ENCODE measurements at regions not wholly inside any gene's neighbourhood (a gene's known extent, or its start where the extent isn't known, plus 50 kb on each side); places are given as distances from the start of the nearest gene placed in this dataset.

DNA sequence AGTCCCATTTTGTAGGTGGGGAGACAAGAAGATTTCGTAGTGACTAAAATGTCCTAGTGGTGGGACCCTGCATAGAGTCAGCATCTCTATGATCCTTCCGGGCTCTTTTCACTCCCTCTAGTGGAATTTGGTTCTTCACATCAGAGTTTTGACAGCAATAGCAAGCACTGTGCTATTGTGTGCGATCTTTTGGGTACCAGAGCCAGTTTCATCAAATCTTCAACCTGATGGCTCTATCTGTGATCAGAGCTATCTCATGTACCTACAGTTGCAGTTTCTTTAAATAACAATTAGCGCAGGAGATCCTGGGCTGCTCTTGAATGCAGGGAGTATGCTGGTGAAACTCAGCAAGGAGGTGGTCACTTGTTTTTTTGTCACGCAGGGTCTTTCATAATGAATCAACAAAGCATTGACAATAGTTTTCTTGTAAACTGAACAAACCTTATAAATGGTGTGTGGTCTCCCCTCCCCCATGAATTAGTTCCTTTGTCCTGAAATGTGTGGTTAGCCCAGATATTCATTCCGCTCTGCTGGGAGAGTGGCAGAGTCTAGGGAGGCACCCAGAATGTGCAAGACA, 257.2 kb upstream of the SOX2 start:
- DNase-seq (ENCODE audit: low spot score), result no peak

DNA sequence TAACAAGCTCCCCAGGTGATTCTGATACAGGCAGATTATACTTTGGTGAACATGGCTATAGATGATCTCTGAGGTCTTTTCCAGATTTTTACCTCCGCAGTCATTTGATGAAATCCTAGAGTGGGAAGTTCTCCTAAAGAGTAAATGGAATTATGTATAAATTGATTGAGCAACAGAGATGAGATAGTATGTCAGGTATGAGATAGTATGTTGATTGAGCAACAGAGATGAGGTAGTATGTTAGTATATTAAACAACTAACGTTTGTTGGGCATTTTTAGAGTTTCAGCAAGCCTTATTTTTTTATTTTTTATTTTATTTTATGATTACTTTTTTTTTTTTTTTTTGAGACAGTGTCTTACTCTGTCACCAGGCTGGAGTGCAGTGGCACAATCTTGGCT, 265.0 kb upstream of the SOX2 start:
- no peak for DNase-seq (ENCODE audit: low spot score)

DNA sequence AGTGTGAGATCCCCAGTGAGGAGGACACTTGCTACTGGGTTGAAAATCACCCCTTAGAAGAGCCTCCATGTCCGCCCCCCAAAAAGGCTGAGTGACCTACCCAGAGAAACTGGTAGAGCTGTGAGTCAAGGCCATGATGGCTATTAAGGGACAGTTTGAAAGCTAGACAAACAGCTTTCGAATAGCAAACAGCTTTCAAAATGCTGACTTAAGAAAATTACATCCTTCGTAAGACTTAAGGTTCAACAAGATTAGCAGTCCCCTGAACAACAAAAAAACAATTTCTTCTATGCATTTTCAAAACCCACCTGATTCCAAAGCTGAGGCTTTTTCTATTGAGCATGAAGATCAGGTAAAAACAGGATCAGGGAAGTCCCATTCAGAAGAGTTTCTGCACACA, 269.7 kb upstream of the SOX2 start:
- no peak for DNase-seq (ENCODE audit: low spot score)

DNA sequence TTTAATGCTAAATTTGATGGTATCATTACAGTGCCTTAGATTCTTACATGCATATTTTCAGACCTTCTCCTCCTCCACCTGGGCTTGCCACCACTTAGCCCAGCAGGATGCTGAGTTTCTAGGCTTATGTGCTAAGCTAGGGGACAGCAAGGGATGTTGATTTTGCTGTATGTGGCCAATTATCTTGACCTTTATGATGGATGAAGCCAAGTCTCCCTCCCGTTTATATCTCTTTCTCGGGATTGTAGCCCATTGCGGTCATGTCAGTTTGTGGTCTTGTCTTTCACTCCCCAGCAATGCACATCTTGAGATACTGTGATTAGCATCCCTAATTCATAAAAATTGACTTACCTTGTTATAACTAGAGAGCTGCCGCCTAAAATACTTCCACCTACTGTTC, 278.7 kb upstream of the SOX2 start:
- no peak for DNase-seq (ENCODE audit: low spot score)

DNA sequence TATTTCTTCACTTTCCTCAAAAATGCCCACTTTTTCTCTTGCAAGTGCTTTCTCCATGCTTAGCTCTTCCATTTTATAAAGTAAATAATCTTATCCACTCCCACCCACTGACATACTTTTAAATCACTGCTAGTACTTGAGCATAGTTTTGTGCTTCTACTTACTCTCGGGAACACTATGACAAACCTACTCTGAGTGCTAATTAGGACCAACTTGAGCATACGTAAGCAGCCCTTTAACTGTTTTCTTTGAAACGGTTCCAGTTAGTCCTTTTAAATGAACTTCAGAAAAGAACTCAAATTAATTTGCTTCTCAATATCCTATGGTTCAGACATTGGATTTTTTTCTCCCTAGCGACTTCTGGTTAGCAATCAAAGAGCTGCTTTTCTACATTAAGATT, 280.0 kb upstream of the SOX2 start:
- no peak for DNase-seq (ENCODE audit: low spot score)

DNA sequence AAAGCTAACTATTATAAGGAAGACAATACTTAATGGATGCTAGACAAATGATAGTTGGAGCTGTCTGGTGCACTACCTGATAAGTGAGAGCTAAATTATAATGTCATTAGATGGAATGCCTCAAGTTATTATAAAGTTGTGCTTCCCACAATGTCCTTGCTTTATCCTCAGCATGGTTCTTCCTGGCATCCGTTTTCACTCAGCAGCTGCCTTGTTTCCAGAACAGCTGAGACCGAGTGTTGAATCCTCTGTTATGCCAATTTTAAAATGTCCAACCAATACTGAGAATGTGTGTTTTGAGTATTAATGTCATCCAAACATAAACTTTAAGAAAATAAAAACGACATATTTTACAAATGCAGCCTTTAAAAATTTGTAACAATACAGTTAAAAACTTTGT, 286.7 kb upstream of the SOX2 start:
- no peak for DNase-seq (ENCODE audit: low spot score)

DNA sequence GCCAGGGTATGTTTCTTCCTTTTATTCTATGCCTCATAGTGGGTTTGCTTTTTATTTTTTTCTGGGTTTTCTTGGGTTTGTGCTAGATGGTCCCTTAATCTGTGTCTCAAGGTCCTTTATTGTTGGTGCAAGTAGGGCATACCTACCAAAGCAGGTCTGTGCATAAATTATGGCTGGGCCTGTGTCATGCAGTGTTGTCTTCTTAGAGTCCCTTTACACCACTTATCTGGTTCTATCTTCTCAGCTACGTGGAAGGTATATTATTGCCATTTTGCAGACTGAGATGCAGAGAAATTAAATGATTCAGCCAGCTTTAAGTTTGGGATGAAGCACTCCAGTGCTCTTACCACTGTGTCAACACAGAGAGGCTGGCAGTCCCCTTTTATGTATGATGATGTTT, 293.5 kb upstream of the SOX2 start:
- DNase-seq (ENCODE audit: low spot score), result no peak

DNA sequence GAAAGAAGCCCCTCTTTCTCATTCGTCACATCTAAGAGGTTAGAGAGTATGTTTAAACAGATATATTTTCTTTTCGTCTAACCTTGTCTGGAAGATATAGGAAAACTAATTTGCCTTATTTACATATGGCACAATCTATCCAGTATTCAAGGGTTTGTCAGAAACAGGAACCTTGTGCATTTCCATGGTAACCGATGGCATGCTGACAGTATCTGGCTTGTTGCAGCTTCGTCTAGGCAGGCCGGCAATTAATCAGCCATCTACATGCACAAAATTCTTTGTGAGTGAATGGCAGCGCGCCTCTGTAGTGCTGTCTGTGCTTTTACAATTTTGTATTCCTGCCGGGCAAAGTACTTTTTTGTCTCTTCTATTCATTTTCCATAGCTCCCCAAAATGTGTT, 294.0 kb upstream of the SOX2 start:
- no peak for DNase-seq (ENCODE audit: low spot score)

DNA sequence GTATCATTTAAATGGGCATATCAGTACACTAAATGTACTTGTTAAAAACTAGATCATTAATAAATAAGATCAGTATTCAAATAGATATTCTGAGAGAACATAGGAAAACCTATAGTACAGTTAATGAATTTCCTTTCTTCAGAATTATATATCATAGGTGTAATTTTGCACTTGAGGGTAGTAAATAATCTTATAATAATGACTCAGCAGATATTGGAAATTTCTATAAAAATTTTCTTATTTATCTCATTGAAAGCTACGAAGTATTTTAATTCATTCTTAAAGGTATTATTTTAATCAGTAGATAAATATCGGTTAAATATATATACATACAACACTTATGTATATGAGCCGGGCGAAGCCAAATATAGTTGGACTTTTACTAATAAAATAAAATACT, 300.9 kb upstream of the SOX2 start:
- DNase-seq (ENCODE audit: low spot score), result no peak

DNA sequence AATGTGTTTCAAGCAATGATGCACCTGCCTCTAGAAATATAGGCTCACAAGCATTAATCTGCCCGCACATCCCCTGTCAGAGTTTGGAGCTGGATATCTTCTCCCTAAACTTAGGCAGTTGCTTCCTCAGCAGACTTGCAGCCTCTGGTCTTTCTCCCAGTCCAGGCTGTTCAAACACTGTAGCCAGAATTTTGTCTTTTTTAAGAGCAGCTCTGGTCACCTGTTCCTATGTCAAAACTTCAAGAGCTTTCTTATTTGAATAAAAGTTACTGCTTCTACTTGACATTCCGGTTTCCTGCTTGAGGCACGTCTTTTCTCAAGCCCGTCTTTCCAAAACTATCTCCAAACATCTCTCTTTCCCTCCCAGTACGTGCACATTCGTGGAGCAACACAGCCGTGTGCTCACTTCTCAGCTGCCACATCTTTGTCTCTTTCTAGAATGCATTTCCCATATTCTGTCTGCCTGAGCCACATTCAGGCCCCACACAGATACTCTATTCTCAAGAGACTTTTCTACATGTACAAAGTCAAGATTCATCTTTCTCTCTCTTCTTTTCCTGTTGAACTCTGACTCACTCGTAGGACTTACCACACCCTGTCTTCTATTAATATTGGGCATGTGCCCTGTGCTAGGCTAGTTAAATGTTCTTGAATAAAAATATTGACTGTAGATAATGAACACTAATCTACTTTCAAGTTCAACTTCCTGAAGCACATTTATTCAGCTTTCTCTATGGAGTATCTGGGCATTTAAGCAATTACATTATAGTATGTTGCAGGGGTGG, 307.7 kb upstream of the SOX2 start:
- DNase-seq (ENCODE audit: low spot score), result no peak

DNA sequence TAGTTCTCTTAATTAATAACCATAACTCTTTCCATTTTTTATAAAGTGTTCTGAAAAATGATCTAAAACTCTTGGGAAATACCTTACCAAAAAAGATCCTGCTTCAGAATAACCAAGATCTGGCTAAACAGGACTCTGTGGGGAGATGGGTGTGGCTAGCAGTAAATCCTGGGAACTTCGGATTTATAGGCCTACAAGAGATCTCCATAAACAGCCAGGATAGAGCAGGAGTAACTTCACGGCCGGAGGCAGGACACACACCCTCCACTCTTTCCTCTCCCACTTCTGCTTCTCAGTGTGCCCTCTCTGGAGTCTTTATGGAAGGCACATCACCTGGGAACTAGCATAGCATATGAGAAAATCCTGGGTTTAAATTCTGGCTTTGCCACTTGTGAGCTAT, 309.4 kb upstream of the SOX2 start:
- DNase-seq (ENCODE audit: low spot score), result no peak

DNA sequence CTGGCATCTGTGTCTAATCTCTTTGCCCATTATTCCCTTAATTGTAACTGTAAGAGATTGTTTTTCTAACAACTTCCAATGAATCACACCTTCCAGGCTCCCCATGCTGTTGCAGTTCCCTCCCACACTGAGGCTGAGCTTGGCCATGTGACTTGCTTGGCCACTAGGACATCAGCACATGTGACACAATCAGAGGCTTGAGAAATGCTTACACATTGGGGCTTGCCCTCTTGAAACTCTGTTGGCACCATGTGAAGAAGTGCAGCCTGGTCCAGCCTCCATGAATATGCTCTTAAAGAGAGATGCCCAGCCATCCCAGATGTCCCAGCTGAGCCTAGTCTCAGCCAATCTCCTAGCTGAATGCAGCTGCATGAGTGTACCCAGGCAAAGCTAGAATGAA, 326.8 kb upstream of the SOX2 start:
- DNase-seq (ENCODE audit: low spot score), result no peak

DNA sequence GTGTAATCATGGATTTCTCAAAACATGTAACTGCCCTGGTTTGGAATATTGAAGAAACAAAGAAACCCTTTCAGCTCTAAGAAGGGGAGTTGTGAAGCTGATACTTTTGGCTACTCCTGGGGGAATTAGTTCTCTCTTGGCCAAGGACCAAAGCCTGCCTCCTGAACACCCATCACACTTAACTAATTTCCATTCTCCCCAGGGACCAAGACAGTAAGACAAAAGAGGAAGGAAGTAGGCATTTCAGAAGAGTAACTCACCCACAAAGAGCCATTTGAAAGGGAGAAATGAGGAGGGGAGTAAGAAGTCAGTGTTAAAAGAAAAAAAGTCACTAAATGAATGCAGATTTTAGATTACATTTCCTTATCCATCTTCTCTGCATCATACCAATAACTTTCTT, 328.0 kb upstream of the SOX2 start:
- DNase-seq (ENCODE audit: low spot score), result no peak

DNA sequence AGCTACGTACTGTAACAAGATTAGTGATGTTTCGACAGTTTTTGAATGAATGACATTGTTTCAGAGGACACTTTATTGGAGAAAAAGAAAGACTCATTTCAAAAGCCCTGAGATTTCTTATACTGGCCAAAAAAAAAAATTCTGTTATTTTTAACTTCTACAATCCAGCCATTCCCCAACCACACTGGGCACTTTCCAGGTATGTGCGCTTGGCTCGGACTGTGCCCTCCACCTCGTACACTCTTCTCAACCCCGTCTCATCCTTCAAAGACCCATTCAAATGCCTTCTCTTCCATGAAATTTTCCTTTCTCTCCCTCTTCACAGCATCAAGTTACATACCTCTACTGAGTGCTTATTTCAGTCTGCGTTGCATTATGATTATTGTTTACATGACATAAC, 328.5 kb upstream of the SOX2 start:
- no peak for DNase-seq (ENCODE audit: low spot score)

DNA sequence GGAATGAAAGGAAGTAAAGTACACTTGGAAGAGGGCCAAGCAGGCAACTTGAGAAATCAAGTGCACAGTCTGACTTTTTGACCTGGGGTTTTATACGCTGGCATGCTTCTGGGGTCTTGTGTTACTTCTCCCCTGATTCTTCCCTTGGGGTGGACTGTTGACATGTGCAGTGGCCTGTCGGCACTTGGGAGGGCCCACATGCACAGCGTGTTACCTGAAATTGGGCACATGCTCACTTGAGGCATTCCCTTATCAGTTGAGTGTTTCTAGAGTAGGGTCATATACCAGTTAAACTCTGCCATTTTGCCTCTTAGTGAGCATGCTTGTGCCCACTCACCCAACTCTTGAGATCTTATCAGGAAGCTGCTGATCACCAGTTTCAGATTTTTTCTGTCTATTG, 329.1 kb upstream of the SOX2 start:
- no peak for DNase-seq (ENCODE audit: low spot score)

DNA sequence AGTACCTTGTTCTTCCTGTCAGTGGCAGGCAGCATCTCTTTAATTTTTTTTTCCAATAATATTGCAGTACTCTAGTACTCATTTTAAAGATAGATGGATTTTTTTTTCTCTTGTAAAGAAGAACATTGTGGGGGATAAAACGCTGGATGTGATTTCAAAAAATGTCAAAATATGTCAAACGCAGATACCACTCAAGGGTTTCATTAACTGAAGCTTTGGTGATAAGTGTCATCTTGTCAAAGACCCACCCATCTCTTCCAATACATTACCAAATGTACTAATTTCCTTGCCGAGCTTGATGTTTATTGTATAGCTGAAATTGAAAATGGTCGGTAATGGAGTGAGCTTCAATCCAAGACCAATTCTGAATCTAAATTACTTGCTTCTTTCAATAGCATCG, 332.4 kb upstream of the SOX2 start:
- DNase-seq (ENCODE audit: low spot score), result no peak

DNA sequence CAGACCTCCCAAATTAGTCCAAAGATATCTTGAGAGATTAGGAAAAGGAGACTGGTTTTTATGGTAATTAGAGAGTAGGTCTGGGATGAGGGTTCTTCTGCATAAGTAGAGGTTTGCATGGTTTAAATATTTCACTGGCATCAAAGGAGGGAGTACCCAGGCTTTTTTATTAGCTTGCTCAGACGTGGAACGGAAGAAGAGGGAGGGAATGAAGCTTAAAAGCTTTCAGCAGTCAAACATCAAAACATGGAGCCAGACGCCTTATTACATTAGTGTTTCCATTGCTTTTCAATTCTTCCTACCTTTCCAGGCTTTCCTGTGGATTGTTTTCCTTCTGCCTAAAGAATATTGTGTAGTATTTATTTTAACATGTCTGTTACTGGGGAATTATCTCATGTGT, 342.1 kb upstream of the SOX2 start:
- no peak for DNase-seq (ENCODE audit: low spot score)

DNA sequence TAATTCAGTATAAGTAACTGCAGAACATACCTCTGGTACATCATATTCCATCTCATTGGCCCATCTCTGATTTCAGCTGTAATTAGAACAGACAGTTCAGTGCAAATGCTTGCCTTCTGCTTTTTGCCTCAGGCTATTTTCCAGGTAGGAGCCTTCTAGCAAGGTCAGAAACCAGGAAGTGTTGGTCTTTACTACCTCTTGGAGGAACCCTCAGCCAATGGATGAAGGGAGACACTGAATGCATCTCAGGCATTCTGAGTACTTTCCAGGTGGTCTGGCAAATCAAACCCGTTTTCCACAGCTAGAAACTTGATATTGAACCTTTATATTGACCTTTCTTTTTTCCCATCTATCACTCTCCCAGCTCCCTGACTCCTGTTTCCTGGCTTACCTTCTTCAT, 348.5 kb upstream of the SOX2 start:
- DNase-seq (ENCODE audit: low spot score), result no peak

DNA sequence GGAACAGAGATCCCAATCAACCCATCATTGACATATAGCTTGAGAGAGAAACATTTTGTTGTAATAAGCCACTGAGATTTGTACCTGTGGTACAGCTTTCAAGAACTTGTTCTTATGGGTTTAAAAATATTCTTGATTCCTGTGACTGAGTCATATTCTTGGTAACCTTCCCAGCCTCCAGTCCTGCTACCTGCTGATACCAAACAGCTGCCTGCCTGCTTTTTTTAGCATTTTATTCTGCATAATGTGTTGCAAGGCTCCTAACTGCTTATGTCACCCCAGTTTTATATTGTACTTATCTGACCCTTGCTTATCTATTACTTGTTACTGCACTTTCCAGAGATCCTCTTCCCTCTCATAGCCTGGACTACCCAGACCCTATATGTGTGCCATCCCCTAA, 349.3 kb upstream of the SOX2 start:
- DNase-seq (ENCODE audit: low spot score), result no peak

DNA sequence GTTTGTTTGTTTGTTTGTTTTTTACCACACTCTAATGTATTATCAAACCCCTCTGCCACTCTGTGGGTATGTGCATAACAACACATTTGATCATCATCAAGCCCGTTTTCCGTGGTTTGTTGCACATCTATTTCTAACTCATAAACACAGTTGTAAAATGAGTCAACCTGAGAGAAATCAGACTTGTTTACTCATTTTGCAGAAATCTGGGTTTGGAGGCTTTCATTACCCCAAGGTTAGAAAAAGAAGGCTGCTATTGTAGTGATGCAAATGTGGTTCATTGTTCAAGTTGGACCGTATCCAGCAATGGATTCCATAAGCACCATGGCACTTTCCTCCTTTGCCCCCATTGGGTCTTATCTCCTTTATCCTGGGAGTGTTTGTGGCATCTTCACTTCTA, 353.2 kb upstream of the SOX2 start:
- no peak for DNase-seq (ENCODE audit: low spot score)

DNA sequence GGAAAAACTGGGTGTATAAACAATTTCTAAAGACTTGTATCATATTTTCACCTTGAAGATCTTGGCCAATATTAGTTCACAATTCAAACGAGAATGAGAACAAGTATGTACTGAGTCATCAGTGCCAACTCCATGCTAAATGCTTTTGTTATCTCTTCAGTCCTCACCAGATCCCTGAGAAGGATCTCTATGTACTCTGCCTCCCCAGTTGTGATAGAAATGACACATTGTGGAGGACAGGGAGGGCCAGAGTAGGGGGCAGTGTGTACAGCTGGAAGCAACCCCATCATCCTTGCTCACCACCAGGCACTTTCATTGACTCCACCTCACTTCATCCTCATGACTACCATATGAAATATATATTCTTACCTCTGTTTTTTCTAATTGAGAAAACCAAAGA, 353.7 kb upstream of the SOX2 start:
- no peak for DNase-seq (ENCODE audit: low spot score)

DNA sequence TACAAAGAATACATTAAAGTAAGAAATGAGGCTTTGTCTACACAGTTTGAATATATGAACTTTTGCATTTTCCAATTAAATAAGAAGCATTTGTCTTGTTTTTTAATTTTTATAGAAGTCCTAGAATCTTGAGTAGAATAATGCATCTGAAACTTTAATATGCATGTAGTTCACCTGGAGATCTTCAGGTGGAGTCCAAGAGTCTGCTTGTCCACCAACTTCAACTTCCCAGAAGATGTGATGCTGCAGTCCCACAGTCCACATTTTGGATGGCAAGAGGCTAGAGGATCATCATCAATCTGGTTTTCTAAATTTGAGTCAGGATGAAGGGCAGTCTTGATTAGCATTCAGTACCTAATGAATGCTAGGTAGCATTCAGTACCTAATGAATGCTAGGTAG, 357.6 kb upstream of the SOX2 start:
- DNase-seq (ENCODE audit: low spot score), result no peak

DNA sequence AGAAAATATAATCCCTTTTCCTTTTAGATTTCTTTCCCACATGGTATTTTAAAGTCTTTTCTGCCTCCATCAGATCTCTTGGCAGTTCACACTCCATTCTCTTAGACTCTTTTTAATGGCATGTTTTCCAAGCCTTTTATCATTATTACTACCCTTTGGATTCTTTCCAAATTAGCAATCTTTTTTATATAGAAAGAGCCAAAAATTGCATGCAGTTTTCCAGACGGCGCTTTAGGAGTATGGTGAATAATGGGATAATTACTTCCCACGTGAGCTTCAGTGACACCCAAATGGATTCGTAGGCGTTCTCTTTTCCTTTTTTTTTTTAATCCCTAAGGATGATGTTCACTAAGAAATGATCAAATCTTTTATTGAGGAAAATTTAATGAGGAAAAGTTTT, 354.8 kb upstream of the DNAJC19 start:
- no peak for DNase-seq (ENCODE audit: low spot score)

DNA sequence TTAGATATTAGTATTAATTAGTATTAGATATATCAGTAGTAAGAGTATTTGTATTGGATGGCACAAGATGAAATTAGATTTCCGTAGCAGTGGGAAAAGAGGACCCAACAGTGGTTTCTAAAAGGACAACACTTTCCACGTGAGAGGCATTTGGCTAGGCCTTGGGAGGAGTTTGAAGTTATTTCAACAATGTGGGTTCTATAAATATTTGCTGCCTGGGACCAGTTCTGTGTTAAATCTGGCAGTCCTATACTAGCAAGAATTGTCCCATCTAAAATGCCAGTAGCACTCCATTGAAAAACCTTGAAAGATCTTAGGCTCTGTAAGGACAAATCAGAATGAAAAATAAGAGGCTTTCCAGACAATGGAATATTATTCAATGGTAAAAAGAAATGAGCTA, 347.1 kb upstream of the DNAJC19 start:
- no peak for DNase-seq (ENCODE audit: low spot score)

Measured in HT-29 (cell line).